Caco-2 (cell line): ENCODE measurements at regions not wholly inside any gene's neighbourhood (a gene's known extent, or its start where the extent isn't known, plus 50 kb on each side); places are given as distances from the start of the nearest gene placed in this dataset.
A peak's percentile ranks its signal among the peaks of the same experiment; 100 is the strongest.
"Not testable (repeated sequence)": the region's sequence is repeated elsewhere in the genome, so short reads cannot be mapped to it uniquely, and the experiment has no call there.

ENCODE experiments used
- BruUV-seq: library from RNA; stranded (reverse); fragments of 400-500 nt; replicated peaks from 2 replicates; lab custom pipeline; 2021; lab: Mats Ljungman, UMichigan
- CTCF ChIA-PET: fragments of 300-600 bp; sonication (Branson Sonifier 250); formaldehyde crosslinking; loops from one replicate; lab custom pipeline; 2022; ENCODE audit warnings: antibody characterized with exemption; lab: Charles Lee
- POLR2A ChIA-PET: fragments of 300-600 bp; sonication (Branson Sonifier 250); formaldehyde crosslinking; loops from one replicate; lab custom pipeline; 2022; ENCODE audit warnings: antibody characterized with exemption; lab: Charles Lee
- DNase-seq, 2 experiments: peaks; one replicate each; pipeline versions ENCODE4 v3.0.0 to v3.0.0-alpha.2; 2020 to 2022
- H3K27me3 ChIP-seq: replicated peaks from 2 replicates; pipeline ENCODE4 v1.6.0; 2011; ENCODE audit warnings: low read length; ENCODE audit not compliant: control insufficient read depth, insufficient read depth
- H3K36me3 ChIP-seq: 2 replicates; pipeline ENCODE4 v1.5.1; 2011; ENCODE audit warnings: low read length; ENCODE audit not compliant: control insufficient read depth, insufficient read depth
- H3K4me1 ChIP-seq: fragments of 250-450 bp; sonication (Bioruptor Pico); 2 replicates; pipeline ENCODE4 v1.5.1; 2020; ENCODE audit warnings: mild to moderate bottlenecking
- H3K4me3 ChIP-seq: 2 replicates; pipeline ENCODE4 v1.5.1; 2011; ENCODE audit warnings: low read depth, mild to moderate bottlenecking, control low read depth, low read length
- H3K9me3 ChIP-seq: fragments of 250-450 bp; sonication (Bioruptor Pico); 2 replicates; pipeline ENCODE4 v1.5.1; 2020; ENCODE audit warnings: mild to moderate bottlenecking, moderate library complexity
- H3K27ac Mint-ChIP-seq: one replicate; pipeline ENCODE4 v1.8.0; 2022; ENCODE audit warnings: mixed read lengths; ENCODE audit not compliant: unreplicated experiment
- H3K27me3 Mint-ChIP-seq: one replicate; pipeline ENCODE4 v1.8.0; 2022; ENCODE audit warnings: mixed read lengths; ENCODE audit not compliant: insufficient read depth, unreplicated experiment
- H3K36me3 Mint-ChIP-seq: one replicate; pipeline ENCODE4 v1.8.0; 2022; ENCODE audit warnings: mild to moderate bottlenecking, mixed read lengths; ENCODE audit not compliant: insufficient read depth, unreplicated experiment
- H3K4me1 Mint-ChIP-seq: one replicate; pipeline ENCODE4 v1.8.0; 2022; ENCODE audit warnings: low read depth, mixed read lengths; ENCODE audit not compliant: unreplicated experiment
- H3K4me3 Mint-ChIP-seq: one replicate; pipeline ENCODE4 v1.8.0; 2022; ENCODE audit warnings: mild to moderate bottlenecking, moderate library complexity, mixed read lengths; ENCODE audit not compliant: unreplicated experiment
- H3K9me3 Mint-ChIP-seq: one replicate; pipeline ENCODE4 v1.8.0; 2022; ENCODE audit warnings: mixed read lengths; ENCODE audit not compliant: unreplicated experiment
- intact Hi-C: fragments of 100-400 bp; cut with micrococcal nuclease; formaldehyde crosslinking; loops from one replicate; pipeline ENCODE4 v1.10.0; 2022; ENCODE audit not compliant: unreplicated experiment
- TF ChIP-seq, protein P1 (sequence below), 2 experiments: fragments of 200-600 bp in 1 of 2; IDR thresholded peaks; 1 replicate in 1 of 2; 2 replicates in 1 of 2; pipeline versions ENCODE4 v1.5.1 to v1.8.0; 2011 to 2022; ENCODE audit warnings: antibody characterized with exemption in 1 of 2, control low read depth in 1 of 2, inconsistent platforms in 1 of 2, low read depth in 1 of 2, low read length in 1 of 2, mild to moderate bottlenecking in 1 of 2, moderate library complexity in 1 of 2; ENCODE audit not compliant: insufficient read depth in 1 of 2, severe bottlenecking in 1 of 2, unreplicated experiment in 1 of 2

DNA sequence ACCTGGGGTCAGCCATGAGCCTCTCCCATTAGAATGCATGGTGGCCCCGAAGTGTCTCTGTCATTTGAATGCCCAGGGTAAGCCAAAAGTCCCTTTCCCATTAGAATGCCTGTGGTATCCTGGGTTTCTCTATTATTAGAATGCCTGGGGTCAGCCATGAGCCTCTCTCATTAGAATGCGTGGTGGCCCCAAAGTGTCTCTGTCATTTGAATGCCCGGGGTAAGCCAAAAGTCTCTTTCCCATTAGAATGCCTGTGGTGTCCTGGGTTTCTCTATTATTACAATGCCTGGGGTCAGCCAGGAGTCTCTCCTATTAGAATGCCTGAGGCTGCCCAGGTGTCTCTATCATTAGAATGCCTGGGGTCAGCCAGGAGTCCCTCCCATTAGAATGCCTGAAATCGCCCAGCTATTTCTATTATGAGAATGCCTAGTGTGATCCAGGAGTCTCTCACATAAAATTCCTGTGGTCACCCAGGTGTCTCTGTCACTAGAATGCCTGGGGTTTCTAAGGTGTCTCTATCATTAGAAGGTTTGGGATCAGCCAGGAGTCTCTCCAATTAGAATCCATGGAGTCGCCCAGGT lies 65.5 kb downstream of the RNF187 start:
- H3K9me3 Mint-ChIP-seq: peaks cover 16% of the 10 kb centered on the region
- no peak overlapping the region for H3K27ac Mint-ChIP-seq

DNA sequence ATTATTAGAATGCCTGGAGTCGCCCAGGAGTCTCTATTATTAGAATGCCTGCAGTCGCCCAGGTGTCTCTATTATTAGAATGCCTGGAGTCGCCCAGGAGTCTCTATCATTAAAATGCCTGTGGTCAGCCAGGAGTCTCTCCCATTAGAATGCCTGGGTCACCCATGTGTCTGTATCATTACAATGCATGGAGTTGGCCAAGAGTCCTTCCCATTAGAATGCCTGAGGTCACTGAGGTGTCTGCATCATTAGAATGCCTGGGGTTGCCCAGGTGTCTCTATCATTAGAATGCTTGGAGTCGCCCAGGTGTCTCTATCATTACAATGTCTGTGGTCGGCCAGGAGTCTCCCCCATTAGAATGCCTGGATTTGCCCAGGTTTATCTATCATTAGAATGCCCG lies 66.9 kb downstream of the RNF187 start:
- H3K4me1 Mint-ChIP-seq: no peaks in the 10 kb centered on the region
- no peaks in the 10 kb centered on the region for H3K27me3 ChIP-seq
- TF ChIP-seq, protein P1, sequence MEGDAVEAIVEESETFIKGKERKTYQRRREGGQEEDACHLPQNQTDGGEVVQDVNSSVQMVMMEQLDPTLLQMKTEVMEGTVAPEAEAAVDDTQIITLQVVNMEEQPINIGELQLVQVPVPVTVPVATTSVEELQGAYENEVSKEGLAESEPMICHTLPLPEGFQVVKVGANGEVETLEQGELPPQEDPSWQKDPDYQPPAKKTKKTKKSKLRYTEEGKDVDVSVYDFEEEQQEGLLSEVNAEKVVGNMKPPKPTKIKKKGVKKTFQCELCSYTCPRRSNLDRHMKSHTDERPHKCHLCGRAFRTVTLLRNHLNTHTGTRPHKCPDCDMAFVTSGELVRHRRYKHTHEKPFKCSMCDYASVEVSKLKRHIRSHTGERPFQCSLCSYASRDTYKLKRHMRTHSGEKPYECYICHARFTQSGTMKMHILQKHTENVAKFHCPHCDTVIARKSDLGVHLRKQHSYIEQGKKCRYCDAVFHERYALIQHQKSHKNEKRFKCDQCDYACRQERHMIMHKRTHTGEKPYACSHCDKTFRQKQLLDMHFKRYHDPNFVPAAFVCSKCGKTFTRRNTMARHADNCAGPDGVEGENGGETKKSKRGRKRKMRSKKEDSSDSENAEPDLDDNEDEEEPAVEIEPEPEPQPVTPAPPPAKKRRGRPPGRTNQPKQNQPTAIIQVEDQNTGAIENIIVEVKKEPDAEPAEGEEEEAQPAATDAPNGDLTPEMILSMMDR (IDR thresholded peaks at IDR 0.05; ENCODE audit: insufficient read depth in 1 of 2, low read depth in 1 of 2, low read length in 1 of 2, severe bottlenecking in 1 of 2, unreplicated experiment in 1 of 2): no peak
- no peak overlapping the region for H3K27ac Mint-ChIP-seq
- DNase-seq: peak in 1 of 2 experiments; percentile 19
- intact Hi-C loops: no loop called here
- peaks cover 16% of the 10 kb centered on the region for H3K9me3 Mint-ChIP-seq
- H3K36me3 ChIP-seq: no peaks in the 10 kb centered on the region
- H3K9me3 ChIP-seq: no peaks in the 10 kb centered on the region
- no peaks in the 10 kb centered on the region for H3K4me1 ChIP-seq
- CTCF ChIA-PET: no interaction called here
- H3K27me3 Mint-ChIP-seq: no peaks in the 10 kb centered on the region
- H3K4me3 Mint-ChIP-seq: no peak overlapping the region
- BruUV-seq: no TSS peak
- H3K36me3 Mint-ChIP-seq: peaks cover 14% of the 10 kb centered on the region
- H3K4me3 ChIP-seq: no peak overlapping the region
- POLR2A ChIA-PET: no interaction called here

More for the DNA sequence above, 65.5 kb downstream of the RNF187 start:
- no peaks in the 10 kb centered on the region for H3K4me1 ChIP-seq
- no peaks in the 10 kb centered on the region for H3K4me1 Mint-ChIP-seq
- TF ChIP-seq, protein P1 (IDR thresholded peaks at IDR 0.05; ENCODE audit: insufficient read depth in 1 of 2, low read depth in 1 of 2, low read length in 1 of 2, severe bottlenecking in 1 of 2, unreplicated experiment in 1 of 2): no peak
- CTCF ChIA-PET: no interaction called here
- H3K27me3 Mint-ChIP-seq: no peaks in the 10 kb centered on the region
- H3K36me3 ChIP-seq: no peaks in the 10 kb centered on the region
- intact Hi-C loops: no loop called here
- no peak overlapping the region for H3K4me3 ChIP-seq
- POLR2A ChIA-PET: no interaction called here
- H3K9me3 ChIP-seq: no peaks in the 10 kb centered on the region
- no peak overlapping the region for H3K4me3 Mint-ChIP-seq
- no TSS peak for BruUV-seq
- peak in 1 of 2 experiments; percentile 8 for DNase-seq
- no peaks in the 10 kb centered on the region for H3K27me3 ChIP-seq
- H3K36me3 Mint-ChIP-seq: peaks cover 7% of the 10 kb centered on the region

DNA sequence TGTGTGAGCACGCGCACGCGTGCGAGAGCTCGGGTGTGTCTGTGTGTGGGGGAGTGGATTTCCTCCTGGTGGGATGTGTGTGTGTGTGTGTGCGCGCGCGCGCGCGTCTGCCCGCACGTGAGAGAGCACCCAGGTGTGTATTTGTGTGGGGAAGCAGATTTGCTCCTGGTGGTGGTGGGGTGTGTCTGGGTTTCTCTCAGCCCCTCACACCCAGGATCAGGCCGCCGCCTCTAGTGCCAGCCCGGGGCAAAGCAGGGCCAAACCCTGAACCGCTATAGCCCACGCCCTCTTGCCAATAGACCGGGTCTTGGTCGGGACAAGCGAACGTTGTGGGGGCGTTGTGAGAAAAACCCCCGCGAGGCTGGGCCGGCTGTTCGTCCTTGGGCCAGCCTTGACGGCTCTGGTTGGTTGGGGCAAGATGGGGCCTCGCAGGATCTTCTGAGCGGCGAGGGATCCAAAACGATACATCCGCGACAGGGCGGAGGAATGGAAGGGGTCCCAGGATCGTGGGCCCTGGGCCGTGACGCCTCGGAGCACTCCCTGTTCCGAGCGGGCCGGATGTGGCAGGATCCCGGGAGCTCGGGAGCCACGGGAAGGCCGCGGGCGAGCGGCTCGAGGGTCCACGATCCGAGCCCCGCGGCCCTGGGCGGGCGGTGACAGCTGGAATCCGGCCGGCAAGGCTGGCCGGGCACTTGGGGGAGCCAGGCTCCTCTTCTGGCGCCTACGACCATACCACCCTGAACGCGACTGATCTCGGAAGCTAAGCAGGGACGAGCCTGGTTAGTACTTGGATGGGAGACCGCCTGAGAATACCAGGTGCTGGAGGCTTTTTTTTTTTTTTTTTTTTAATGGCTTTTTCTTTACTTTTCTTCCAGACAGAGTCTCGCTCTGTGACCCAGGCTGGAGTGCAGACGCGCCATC lies 68.2 kb downstream of the RNF187 start:
- Histone ChIP-seq H3K4me3 (no peak overlapping the region), H3K27me3 (no peaks in the 10 kb centered on the region), H3K9me3 (no peaks in the 10 kb centered on the region), H3K4me1 (no peaks in the 10 kb centered on the region), H3K36me3 (no peaks in the 10 kb centered on the region)
- DNase-seq: peak; percentile 28 to 37
- Mint-ChIP-seq H3K4me1 (no peaks in the 10 kb centered on the region), H3K9me3 (peaks cover 16% of the 10 kb centered on the region), H3K4me3 (no peak overlapping the region), H3K36me3 (peaks cover 14% of the 10 kb centered on the region), H3K27me3 (no peaks in the 10 kb centered on the region), H3K27ac (no peak overlapping the region)
- intact Hi-C loops: no loop called here
- TF ChIP-seq, protein P1 (IDR thresholded peaks at IDR 0.05; ENCODE audit: insufficient read depth in 1 of 2, low read depth in 1 of 2, low read length in 1 of 2, severe bottlenecking in 1 of 2, unreplicated experiment in 1 of 2): no peak
- ChIA-PET POLR2A (no interaction called here), CTCF (interaction anchor here (0.7 kb wide), 1 partner anchor 387 kb away, joined by 6 read pairs; no protein-coding TSS in a partner anchor)
- no TSS peak for BruUV-seq

DNA sequence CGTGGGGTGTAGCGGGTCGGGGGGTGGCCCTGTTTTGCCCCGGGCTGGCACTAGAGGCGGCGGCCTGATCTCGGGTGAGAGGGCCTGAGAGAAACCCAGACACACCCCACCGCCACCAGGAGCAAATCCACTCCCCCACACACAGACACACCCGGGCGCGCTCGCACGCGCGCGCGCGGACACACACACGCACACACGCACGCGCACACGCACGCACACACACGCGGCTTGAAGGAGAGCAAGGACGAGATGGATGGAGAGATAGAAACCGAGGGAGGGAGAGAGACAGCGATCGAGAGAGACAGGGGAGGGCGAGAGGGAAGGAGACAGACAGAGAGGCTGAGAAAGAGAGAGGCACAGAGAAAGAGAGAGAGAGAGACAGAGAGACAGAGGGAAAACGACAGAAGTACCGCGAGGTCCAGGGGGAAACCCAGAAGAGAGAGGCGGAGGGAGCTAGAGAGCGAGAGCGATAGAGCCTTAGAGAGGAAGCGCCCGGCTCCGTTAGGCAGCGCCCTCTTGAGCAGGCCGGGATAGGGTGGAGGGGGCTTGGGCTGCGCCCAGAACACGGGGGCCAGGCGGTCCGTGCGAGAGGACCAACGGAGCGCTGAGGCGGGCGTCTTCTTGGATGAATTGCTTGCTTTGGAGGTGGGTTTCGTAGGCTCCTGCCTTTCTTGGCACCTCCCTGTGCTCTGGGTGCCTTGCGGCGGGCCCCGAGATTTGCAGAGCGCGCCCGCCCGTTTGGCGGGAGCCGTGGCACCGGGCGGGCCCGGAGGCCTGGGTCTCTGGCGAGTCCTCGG lies 69.7 kb downstream of the RNF187 start:
- intact Hi-C loops, H3K27me3 Mint-ChIP-seq, H3K4me1 ChIP-seq, H3K4me1 Mint-ChIP-seq, BruUV-seq, H3K27me3 ChIP-seq, POLR2A ChIA-PET, CTCF ChIA-PET, H3K36me3 ChIP-seq, H3K9me3 ChIP-seq: not testable (repeated sequence)
- DNase-seq: peak; percentile 70 to 79
- Mint-ChIP-seq H3K9me3 (peaks cover 16% of the 10 kb centered on the region), H3K27ac (peak overlapping the region; percentile 35), H3K4me3 (peak overlapping the region; percentile 57), H3K36me3 (peaks cover 14% of the 10 kb centered on the region)
- H3K4me3 ChIP-seq: peak overlapping the region; percentile 49
